HG03135 (cell line): ENCODE measurements at regions not wholly inside any gene's neighbourhood (a gene's known extent, or its start where the extent isn't known, plus 50 kb on each side); places are given as distances from the start of the nearest gene placed in this dataset.

Experiments used
- ATAC-seq: cut with Tn5 transposase; IDR thresholded peaks from one replicate; pipeline ENCODE4 v1.9.1; 2021; ENCODE audit warnings: mild to moderate bottlenecking, moderate library complexity; ENCODE audit not compliant: unreplicated experiment

DNA sequence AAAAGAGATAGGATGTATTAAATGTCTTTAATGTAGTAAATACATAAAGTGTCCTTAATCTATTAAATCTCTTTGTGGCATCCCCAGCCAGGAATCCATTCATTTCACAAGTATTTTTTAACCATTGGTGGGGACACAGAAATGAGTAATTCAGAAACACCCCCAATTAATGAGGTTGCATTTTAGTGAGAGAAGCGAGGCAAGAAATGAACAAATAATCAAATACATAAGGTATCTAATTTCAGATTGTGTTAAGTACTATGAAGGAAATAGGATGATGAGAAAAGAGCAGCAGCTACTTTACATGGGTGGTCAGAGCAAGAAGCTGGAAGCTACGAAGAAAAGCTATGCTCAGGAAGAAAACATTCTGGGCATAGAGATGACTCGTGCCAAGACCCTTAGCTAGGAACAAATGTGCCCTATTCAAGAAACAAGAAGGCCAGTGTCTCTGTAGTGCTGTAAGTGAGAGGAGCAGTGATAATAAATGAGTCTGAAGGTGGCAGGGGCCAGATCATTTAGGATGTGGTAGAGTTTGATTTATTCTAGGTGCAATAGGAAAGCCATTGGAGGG is 60.5 kb upstream of the IGF1 start:
- ATAC-seq, result no peak

DNA sequence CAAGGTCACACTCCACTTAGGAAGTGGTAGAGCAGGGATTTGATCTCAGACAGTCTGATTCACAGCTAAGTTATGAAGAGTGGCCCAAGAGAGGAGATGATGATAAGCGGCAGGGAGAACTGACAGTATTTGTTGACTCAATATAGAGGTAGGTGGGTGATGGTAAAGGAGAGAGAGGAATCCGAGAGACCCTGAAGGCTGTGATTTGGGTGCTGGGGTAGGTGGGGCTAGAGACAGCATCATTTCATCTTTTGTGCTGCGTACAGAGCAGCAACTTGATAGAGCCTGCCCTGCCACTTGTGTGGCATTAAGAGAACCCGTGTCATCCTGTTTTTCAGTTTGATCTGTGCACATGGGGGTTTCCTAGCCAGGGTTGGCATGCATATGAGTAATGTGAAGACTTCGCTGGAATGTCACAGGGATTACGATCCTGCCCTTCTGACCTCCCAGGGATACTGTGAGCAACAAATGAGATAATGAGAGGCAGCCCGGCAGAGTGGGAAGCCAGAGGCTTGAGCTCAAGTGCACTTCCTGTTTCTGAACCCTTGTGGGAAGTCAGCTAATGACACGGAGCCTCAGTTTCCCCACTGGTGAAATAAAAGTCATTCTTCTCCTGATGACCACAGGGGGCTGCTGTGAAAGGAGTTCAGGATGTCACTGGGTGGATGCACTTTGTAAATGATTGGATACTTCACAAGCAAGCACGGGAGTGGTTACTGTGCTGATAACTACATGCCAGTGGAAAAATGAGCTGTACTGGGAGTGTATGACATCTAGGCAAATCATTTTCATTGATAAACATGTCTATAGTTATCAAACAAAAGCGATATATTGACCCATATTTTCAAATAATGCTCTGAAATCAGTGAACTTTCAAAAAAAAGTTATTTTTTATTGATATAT is 59.5 kb upstream of the IGF1 start:
- ATAC-seq, result no peak

DNA sequence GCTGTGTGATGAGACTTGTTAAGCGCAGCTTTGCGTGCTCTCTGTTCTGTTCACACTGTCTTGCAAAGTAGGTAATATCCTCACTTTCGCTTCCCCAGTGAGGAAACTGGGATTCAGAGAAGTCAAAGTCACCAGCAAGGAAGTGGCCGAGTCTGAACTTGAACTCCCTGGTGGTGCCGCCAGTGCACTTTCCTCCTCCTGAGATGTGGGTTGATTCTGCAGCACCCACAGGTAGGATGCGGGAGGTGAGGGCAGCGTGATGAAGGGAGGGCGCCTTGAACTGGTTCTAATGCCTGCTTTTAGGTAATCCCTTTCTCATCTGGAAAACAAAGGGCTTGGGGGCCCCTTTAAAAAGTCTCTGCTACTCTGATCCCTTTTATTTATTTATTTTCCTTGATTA is 54.9 kb upstream of the IGF1 start:
- no peak for ATAC-seq

DNA sequence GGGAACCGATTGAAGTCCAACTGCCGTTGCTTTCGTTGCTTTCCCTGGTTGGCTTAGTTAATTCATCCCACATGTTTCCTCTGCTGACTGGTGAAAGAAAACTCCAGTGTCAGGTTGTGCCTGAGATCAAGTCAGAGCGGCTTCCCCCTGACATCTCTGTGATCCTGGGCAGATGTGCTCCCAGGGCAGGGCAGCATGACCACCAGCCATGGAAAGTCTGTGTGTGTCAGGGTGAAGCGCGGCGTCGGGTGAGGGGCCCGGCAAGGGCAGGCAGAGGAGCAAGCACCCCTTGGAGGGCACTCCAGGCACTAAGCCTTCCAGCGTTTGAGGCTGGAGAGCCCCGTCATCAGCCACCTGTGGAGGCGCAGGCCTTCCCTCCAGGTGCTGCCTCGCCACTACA is 54.5 kb upstream of the IGF1 start:
- ATAC-seq, result no peak

- no peak for ATAC-seq
These were observed 53.3 kb upstream of the IGF1 start for GRCh38 chr12:102533483-102534215.
